Psoas muscle (tissue), 7 donors: ENCODE measurements at regions not wholly inside any gene's neighbourhood (a gene's known extent, or its start where the extent isn't known, plus 50 kb on each side); places are given as distances from the start of the nearest gene placed in this dataset.

Experiments used
- ATAC-seq, 4 donors: fragments of 200-7000 bp; cut with Tn5 transposase; one replicate each; pipeline ENCODE4 v1.9.1; 2020; ENCODE audit warnings: moderate library complexity in 3 of 4, mild to moderate bottlenecking in 2 of 4
- DNase-seq, 2 donors: peaks; one replicate each; pipeline ENCODE4 v3.0.0-alpha.2; 2020
- H3K27ac ChIP-seq: fragments of 200-600 bp; one replicate; pipeline ENCODE4 v1.8.0; 2022
- H3K27me3 ChIP-seq, 3 donors: fragments of 200-600 bp in 1 of 3; one replicate each; pipeline versions ENCODE4 v1.6.1 to v1.8.0; 2013 to 2022; ENCODE audit warnings: low read length in 2 of 3, mild to moderate bottlenecking in 2 of 3, moderate library complexity in 1 of 3; ENCODE audit not compliant: insufficient read depth in 3 of 3
- H3K36me3 ChIP-seq, 2 donors: fragments of 200-600 bp in 1 of 2; one replicate each; pipeline versions ENCODE4 v1.6.1 to v1.8.0; 2013 to 2022; ENCODE audit warnings: low read depth in 1 of 2, mild to moderate bottlenecking in 1 of 2, moderate library complexity in 1 of 2; ENCODE audit not compliant: insufficient read depth in 1 of 2
- H3K4me1 ChIP-seq: fragments of 200-600 bp; one replicate; pipeline ENCODE4 v1.8.0; 2022
- H3K4me3 ChIP-seq: fragments of 200-600 bp; one replicate; pipeline ENCODE4 v1.8.0; 2022; ENCODE audit warnings: mild to moderate bottlenecking
- H3K9me3 ChIP-seq: fragments of 200-600 bp; one replicate; pipeline ENCODE4 v1.8.0; 2022
- WGBS, 3 donors: extraction: QIAGEN DNeasy Blood & Tissue Kit; methylation state at CpG; one replicate each; pipeline versions ENCODE4 v1.1.6 to v1.1.7; 2013; 5-methylcytosine and 5-hydroxymethylcytosine counted together
- intact Hi-C, 2 donors: fragments of 100-400 bp; cut with DNase I; formaldehyde crosslinking; loops; one replicate each; pipeline versions ENCODE4 v1.11.0 to v1.14.2; 2022
- TF ChIP-seq, protein P1 (sequence below): fragments of 200-600 bp; IDR thresholded peaks from one replicate; pipeline ENCODE4 v1.8.0; 2022; ENCODE audit warnings: antibody characterized with exemption
- donor health status: healthy with polysubstance abuse.
- donor health status: DM: no; HTN: no; CAD: no; lungs with moderate emphysema.
- donor health status: Bipolar disorder and iron deficiency.
- donor health status: healthy.
- donor health status: DM: yes; HTN: yes; CAD: no.
- donor health status: DM: no; HTN: no; CAD: no.
- donor health status: DM: yes; HTN: yes; CAD: no.

DNA sequence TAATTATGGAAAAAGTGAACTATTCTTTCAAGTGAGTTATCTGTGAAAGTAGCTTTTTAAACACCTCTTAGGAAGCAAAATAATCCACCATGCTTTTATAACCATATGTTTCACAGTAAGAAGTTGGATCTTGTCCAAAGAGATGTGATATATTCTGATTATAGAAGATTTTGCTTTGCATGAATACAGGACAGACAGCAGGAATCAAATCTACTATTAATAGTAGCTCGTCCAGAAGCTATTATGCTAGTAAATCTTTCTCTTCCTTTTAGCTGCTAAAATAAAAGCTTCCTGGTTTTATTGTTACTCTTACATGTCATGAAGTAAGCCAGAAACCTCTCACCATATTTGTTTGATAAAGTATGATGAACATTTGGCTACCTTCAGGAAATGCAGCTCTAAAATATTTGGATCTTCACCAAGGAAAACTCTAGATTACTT lies 257.0 kb downstream of the IPO8 start:
- no peak for ATAC-seq
- intact Hi-C loops = no loop called here

DNA sequence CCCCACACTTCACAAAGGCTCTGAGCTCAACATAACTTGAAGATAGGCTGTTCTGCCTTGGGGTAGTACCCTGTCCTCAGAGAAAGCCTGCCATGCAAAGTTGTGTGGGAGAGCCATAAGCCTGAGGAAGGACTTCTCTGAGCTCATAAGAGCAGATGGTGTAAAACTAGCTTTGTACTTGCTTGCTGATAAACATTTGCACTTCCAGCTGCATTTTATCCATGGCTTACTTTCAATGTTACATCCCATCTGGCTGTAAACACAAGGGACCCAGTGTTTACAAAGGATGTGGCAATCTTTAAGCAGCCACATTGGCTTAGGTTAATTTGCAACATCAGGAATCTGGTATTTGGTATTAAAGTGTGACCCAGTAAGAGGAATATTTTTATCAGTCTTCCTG lies 258.1 kb downstream of the IPO8 start:
- H3K36me3 ChIP-seq = no peaks in the 10 kb centered on the region
- H3K4me3 ChIP-seq = no peak overlapping the region
- no peaks in the 10 kb centered on the region for H3K4me1 ChIP-seq
- H3K27me3 ChIP-seq = no peaks in the 10 kb centered on the region
- ATAC-seq (peak; percentile 28 to 59 (median 42)), DNase-seq (no peak)
- intact Hi-C loops = no loop called here
- H3K27ac ChIP-seq = no peak overlapping the region
- no peaks in the 10 kb centered on the region for H3K9me3 ChIP-seq
- TF ChIP-seq, protein P1, sequence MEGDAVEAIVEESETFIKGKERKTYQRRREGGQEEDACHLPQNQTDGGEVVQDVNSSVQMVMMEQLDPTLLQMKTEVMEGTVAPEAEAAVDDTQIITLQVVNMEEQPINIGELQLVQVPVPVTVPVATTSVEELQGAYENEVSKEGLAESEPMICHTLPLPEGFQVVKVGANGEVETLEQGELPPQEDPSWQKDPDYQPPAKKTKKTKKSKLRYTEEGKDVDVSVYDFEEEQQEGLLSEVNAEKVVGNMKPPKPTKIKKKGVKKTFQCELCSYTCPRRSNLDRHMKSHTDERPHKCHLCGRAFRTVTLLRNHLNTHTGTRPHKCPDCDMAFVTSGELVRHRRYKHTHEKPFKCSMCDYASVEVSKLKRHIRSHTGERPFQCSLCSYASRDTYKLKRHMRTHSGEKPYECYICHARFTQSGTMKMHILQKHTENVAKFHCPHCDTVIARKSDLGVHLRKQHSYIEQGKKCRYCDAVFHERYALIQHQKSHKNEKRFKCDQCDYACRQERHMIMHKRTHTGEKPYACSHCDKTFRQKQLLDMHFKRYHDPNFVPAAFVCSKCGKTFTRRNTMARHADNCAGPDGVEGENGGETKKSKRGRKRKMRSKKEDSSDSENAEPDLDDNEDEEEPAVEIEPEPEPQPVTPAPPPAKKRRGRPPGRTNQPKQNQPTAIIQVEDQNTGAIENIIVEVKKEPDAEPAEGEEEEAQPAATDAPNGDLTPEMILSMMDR = no peak

More for the DNA sequence above, 257.0 kb downstream of the IPO8 start:
- DNase-seq = no peak
- no peaks in the 10 kb centered on the region for H3K4me1 ChIP-seq
- no peaks in the 10 kb centered on the region for H3K36me3 ChIP-seq
- TF ChIP-seq, protein P1 = no peak
- no peaks in the 10 kb centered on the region for H3K27me3 ChIP-seq
- H3K27ac ChIP-seq = no peak overlapping the region
- H3K4me3 ChIP-seq = no peak overlapping the region
- WGBS, 3 donors = 56 to 60% (median 60%) methylated on average over 1 of the region's 1 CpG
- H3K9me3 ChIP-seq = no peaks in the 10 kb centered on the region

DNA sequence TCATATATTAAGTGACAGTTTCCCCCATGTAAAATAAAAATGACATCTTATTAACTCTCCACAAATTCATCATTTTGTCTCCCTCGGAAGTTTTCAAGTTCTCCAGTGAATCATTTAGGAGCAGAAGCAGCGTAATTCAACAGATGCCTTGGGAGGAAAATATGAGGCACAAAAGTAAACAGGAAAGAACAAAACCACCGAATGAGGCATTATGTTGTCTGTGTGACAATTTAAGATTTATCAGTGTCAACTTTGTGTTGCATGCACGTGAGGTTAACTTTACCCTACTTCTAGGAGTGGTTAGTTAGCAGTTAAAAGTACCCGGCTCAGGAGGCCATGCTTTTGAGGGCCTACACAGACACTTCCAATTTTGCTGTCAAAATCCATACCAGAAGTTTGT lies 258.6 kb downstream of the IPO8 start:
- intact Hi-C loops = no loop called here
- H3K4me1 ChIP-seq = no peaks in the 10 kb centered on the region
- no peak overlapping the region for H3K4me3 ChIP-seq
- TF ChIP-seq, protein P1 = no peak
- WGBS, 3 donors = 63 to 64% (median 63%) methylated on average over 5 of the region's 5 CpGs
- H3K27ac ChIP-seq = no peak overlapping the region
- no peak for ATAC-seq
- no peak for DNase-seq
- no peaks in the 10 kb centered on the region for H3K9me3 ChIP-seq
- no peaks in the 10 kb centered on the region for H3K36me3 ChIP-seq
- no peaks in the 10 kb centered on the region for H3K27me3 ChIP-seq

DNA sequence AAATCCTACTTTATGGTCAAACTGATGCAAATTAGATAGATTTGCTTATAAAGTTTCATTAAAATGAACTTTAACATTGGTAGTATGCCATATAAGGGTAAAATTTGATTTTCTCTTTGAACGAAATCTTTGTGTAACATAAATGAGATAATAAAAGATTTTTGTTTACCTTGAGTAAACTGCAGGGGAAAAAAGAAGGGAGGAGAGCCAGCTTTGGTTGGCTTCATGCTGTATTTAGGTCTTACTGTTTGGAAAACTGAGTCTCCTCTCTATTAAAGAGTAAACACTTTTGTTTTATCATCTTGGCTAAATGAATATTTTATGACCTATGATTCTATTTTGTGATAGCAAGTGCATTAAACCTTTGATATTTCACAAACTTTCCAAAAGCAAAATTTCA lies 267.6 kb downstream of the IPO8 start:
- DNase-seq = no peak
- intact Hi-C loops = no loop called here
- Histone ChIP-seq H3K27me3 (no peaks in the 10 kb centered on the region), H3K9me3 (no peaks in the 10 kb centered on the region), H3K27ac (no peak overlapping the region), H3K4me1 (no peaks in the 10 kb centered on the region), H3K36me3 (no peaks in the 10 kb centered on the region), H3K4me3 (no peak overlapping the region)
- ATAC-seq = no peak
- WGBS, 3 donors = 66 to 67% (median 67%) methylated on average over 1 of the region's 1 CpG
- TF ChIP-seq, protein P1 = no peak

DNA sequence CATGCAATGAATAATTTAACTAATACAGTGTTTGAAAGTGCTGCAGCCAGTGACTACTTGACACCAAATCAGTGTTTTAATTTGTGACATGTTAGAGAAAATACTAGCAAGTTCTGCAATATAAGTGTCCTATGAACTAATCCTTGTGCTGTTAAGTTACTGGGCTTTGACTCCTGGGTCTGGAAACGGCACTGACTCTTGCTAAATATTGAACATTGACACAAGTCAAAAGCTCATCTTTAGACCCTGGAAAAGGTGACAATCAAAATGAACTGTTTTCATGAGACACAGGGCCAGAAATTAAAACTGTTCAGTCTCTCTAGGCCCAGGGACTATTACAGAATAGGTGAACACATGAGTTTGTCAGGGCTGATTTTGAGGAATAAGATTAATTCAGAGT lies 268.1 kb downstream of the IPO8 start:
- TF ChIP-seq, protein P1 = no peak

More for the DNA sequence above, 268.1 kb downstream of the IPO8 start:
- Histone ChIP-seq H3K4me3 (no peak overlapping the region), H3K9me3 (no peaks in the 10 kb centered on the region), H3K4me1 (no peaks in the 10 kb centered on the region), H3K27me3 (no peaks in the 10 kb centered on the region), H3K36me3 (no peaks in the 10 kb centered on the region), H3K27ac (no peak overlapping the region)
- WGBS, 3 donors = 65 to 73% (median 65%) methylated on average over 1 of the region's 1 CpG
- intact Hi-C loops = no loop called here
- ATAC-seq = no peak
- no peak for DNase-seq
